ENCODE measurements at regions not wholly inside any gene's neighbourhood (a gene's known extent, or its start where the extent isn't known, plus 50 kb on each side); places are given as distances from the start of the nearest gene placed in this dataset.

- TF ChIP-seq EZH2 (IDR thresholded peaks at IDR 0.05; ENCODE audit: insufficient read depth, poor library complexity, severe bottlenecking) = no peak
- TF ChIP-seq EZH2phosphoT487 (IDR thresholded peaks at IDR 0.05; ENCODE audit: insufficient read depth, low read depth) = no peak
Observed at GRCh38 chr3:117144853-117145252, 435.3 kb downstream of the TUSC7 start.

Data from GM23248 (cell line).